Mesenchymal stem cell (in vitro differentiated cells and primary cell): ENCODE measurements at regions not wholly inside any gene's neighbourhood (a gene's known extent, or its start where the extent isn't known, plus 50 kb on each side); places are given as distances from the start of the nearest gene placed in this dataset.

ENCODE experiments used
- DNase-seq: peaks from one replicate; pipeline ENCODE4 v3.0.0-alpha.2; 2013
- H2AFZ ChIP-seq: one replicate; pipeline ENCODE4 v1.6.1; 2013; ENCODE audit warnings: low read depth, mild to moderate bottlenecking, control low read depth, inconsistent platforms, low read length, moderate library complexity
- H2AK5ac ChIP-seq: 2 replicates; pipeline ENCODE4 v1.6.1; 2013; ENCODE audit warnings: low read length, moderate library complexity, mild to moderate bottlenecking, inconsistent platforms; ENCODE audit not compliant: severe bottlenecking
- H2BK120ac ChIP-seq: one replicate; pipeline ENCODE4 v1.6.1; 2013; ENCODE audit warnings: low read depth, mild to moderate bottlenecking, inconsistent platforms, low read length, moderate library complexity
- H2BK12ac ChIP-seq, 2 experiments: one replicate each; pipeline ENCODE4 v1.6.1; 2013; ENCODE audit warnings: inconsistent platforms in 2 of 2, low read length in 2 of 2, mild to moderate bottlenecking in 2 of 2, moderate library complexity in 2 of 2, control low read depth in 1 of 2
- H2BK15ac ChIP-seq: one replicate; pipeline ENCODE4 v1.6.1; 2013; ENCODE audit warnings: mild to moderate bottlenecking, low read depth, inconsistent platforms; ENCODE audit not compliant: poor library complexity, severe bottlenecking
- H2BK5ac ChIP-seq: 2 replicates; pipeline ENCODE4 v1.6.1; 2013; ENCODE audit warnings: low read depth, mild to moderate bottlenecking, low read length, control low read depth, inconsistent platforms; ENCODE audit not compliant: poor library complexity, severe bottlenecking
- H3K14ac ChIP-seq, 2 experiments: one replicate each; pipeline ENCODE4 v1.6.1; 2013; ENCODE audit warnings: inconsistent platforms in 2 of 2, low read length in 2 of 2, control low read depth in 1 of 2, mild to moderate bottlenecking in 1 of 2, moderate library complexity in 1 of 2
- H3K18ac ChIP-seq, 2 experiments: one replicate each; pipeline ENCODE4 v1.6.1; 2013; ENCODE audit warnings: inconsistent platforms in 2 of 2, low read length in 2 of 2, control low read depth in 1 of 2, low read depth in 1 of 2, mild to moderate bottlenecking in 1 of 2
- H3K23ac ChIP-seq, 2 experiments: one replicate each; pipeline ENCODE4 v1.6.1; 2013; ENCODE audit warnings: inconsistent platforms in 2 of 2, low read length in 2 of 2, mild to moderate bottlenecking in 2 of 2, moderate library complexity in 2 of 2, control low read depth in 1 of 2
- H3K27ac ChIP-seq: 2 replicates; pipeline ENCODE4 v1.5.1; 2013; ENCODE audit warnings: mild to moderate bottlenecking, moderate library complexity, low read length, control low read depth, inconsistent platforms; ENCODE audit not compliant: poor library complexity, severe bottlenecking
- H3K27me3 ChIP-seq, 2 experiments: 2 replicates each; pipeline versions ENCODE4 v1.6.1 to v1.7.0; 2013; ENCODE audit warnings: low read length in 2 of 2, mild to moderate bottlenecking in 2 of 2, moderate library complexity in 2 of 2, control low read depth in 1 of 2, inconsistent platforms in 1 of 2; ENCODE audit not compliant: control insufficient read depth in 1 of 2, insufficient read depth in 1 of 2
- H3K36me3 ChIP-seq, 2 experiments: 2 replicates each; pipeline versions ENCODE4 v1.6.1 to v1.7.0; 2013; ENCODE audit warnings: low read length in 2 of 2, control low read depth in 1 of 2, inconsistent platforms in 1 of 2, low read depth in 1 of 2, mild to moderate bottlenecking in 1 of 2; ENCODE audit not compliant: insufficient read depth in 2 of 2, control insufficient read depth in 1 of 2
- H3K4ac ChIP-seq, 2 experiments: one replicate each; pipeline ENCODE4 v1.6.1; 2013; ENCODE audit warnings: inconsistent platforms in 2 of 2, low read length in 2 of 2, mild to moderate bottlenecking in 2 of 2, moderate library complexity in 2 of 2, control low read depth in 1 of 2, low read depth in 1 of 2
- H3K4me1 ChIP-seq: 2 replicates; pipeline ENCODE4 v1.6.1; 2013; ENCODE audit warnings: low read depth, low read length, control low read depth; ENCODE audit not compliant: control insufficient read depth, insufficient read depth
- H3K4me2 ChIP-seq: 2 replicates; pipeline ENCODE4 v1.6.1; 2013; ENCODE audit warnings: low read length, mild to moderate bottlenecking, inconsistent platforms; ENCODE audit not compliant: poor library complexity, severe bottlenecking
- H3K4me3 ChIP-seq, 2 experiments: 2 replicates each; pipeline versions ENCODE4 v1.5.1 to v1.7.0; 2013; ENCODE audit warnings: low read length in 2 of 2, mild to moderate bottlenecking in 2 of 2, control low read depth in 1 of 2, low read depth in 1 of 2; ENCODE audit not compliant: insufficient read depth in 1 of 2
- H3K79me1 ChIP-seq: replicated peaks from 2 replicates; pipeline ENCODE4 v1.6.1; 2013; ENCODE audit warnings: mild to moderate bottlenecking, control low read depth, low read length, inconsistent platforms; ENCODE audit not compliant: poor library complexity, severe bottlenecking
- H3K9ac ChIP-seq: 2 replicates; pipeline ENCODE4 v1.7.0; 2013; ENCODE audit warnings: mild to moderate bottlenecking, low read length, moderate library complexity
- H3K9me3 ChIP-seq: 2 replicates; pipeline ENCODE4 v1.7.0; 2013; ENCODE audit warnings: mild to moderate bottlenecking, low read length; ENCODE audit not compliant: control insufficient read depth
- H4K8ac ChIP-seq: one replicate; pipeline ENCODE4 v1.6.1; 2013; ENCODE audit warnings: inconsistent platforms, mild to moderate bottlenecking, low read length, moderate library complexity
- H4K91ac ChIP-seq: one replicate; pipeline ENCODE4 v1.6.1; 2013; ENCODE audit warnings: mild to moderate bottlenecking, low read length, inconsistent platforms
- WGBS: methylation state at CpG from one replicate; pipeline ENCODE4 v1.1.7; 2013; ENCODE audit warnings: mixed read lengths; 5-methylcytosine and 5-hydroxymethylcytosine counted together

DNA sequence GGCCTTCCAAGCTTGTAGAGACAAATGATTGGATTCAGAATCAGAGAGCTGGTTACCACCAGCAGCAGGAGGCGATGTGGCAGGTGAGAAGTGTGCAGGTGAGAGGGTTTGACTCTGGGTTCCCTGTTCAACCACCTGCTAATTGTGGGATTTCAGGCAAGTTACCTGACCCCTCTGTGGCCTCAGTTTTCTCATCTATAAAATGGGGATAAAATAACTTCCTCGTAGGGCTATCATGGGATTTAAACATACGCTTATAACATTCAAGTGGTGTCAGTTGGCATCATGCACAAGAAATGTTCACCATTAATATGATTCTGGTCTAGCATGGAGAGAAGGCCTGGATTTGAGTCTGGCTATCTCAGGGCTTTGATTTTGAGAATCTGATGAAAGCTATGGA, 143.8 kb upstream of the MYL2 start:
- no peak overlapping the region for H3K9ac ChIP-seq
- H4K91ac ChIP-seq = no peak overlapping the region
- DNase-seq = no peak
- H2BK15ac ChIP-seq = no peak overlapping the region
- H2BK120ac ChIP-seq = no peak overlapping the region
- H3K4me2 ChIP-seq = no peak overlapping the region
- no peak overlapping the region for H3K4ac ChIP-seq
- H2BK5ac ChIP-seq = no peak overlapping the region
- H2AK5ac ChIP-seq = no peak overlapping the region
- no peak overlapping the region for H3K23ac ChIP-seq
- H3K27ac ChIP-seq = no peak overlapping the region
- H3K4me3 ChIP-seq = no peak overlapping the region
- H3K27me3 ChIP-seq = peaks cover 0 to 52% of the 10 kb centered on the region in 2 experiments
- no peaks in the 10 kb centered on the region for H3K4me1 ChIP-seq
- H2AFZ ChIP-seq = no peak overlapping the region
- no peak overlapping the region for H3K18ac ChIP-seq
- no peak overlapping the region for H4K8ac ChIP-seq
- H3K36me3 ChIP-seq = no peaks in the 10 kb centered on the region
- no peak overlapping the region for H2BK12ac ChIP-seq
- H3K9me3 ChIP-seq = no peaks in the 10 kb centered on the region
- H3K79me1 ChIP-seq = no peaks in the 10 kb centered on the region
- 94% methylated on average over 3 of the region's 3 CpGs for WGBS
- H3K14ac ChIP-seq = no peak overlapping the region

DNA sequence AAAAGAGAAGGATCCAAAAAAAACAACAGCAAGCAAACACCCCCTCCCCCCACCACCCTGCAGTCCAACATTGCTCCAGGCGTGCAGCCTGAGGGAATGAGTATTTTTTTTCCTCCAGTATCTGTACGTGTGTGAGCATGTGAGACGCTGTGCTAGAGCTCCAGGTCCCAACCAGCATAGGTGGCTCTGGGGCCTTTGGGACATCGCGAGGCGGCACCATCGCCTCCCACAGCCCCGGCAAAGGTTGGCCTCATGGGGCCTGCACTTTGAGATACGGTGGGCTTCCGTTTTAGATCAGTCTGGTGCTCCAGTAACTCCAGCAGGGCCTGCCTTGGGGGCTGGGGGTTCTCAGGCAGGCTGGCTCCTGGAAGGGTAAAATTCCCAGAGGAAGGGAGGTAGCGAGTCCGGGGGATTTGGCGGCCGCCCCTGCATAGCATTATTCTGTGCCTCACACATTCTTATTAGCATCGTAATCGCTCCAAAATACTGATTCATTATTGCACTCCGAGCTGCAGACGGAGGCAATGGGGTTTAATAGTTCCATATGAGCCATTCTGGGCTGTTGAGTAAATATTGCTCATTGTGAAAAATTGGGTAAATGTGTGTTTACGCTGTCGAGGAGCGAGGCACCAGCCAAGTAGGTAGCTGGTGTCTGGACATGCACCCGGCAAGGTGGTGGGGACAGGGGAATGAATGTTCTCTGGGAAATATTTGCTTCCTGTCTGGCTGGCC, 143.1 kb upstream of the MYL2 start:
- H2AFZ ChIP-seq = no peak overlapping the region
- no peak overlapping the region for H2BK15ac ChIP-seq
- H2BK12ac ChIP-seq = no peak overlapping the region
- no peak overlapping the region for H3K4me2 ChIP-seq
- no peaks in the 10 kb centered on the region for H3K79me1 ChIP-seq
- H2BK5ac ChIP-seq = no peak overlapping the region
- no peak overlapping the region for H3K14ac ChIP-seq
- no peak overlapping the region for H4K8ac ChIP-seq
- no peaks in the 10 kb centered on the region for H3K9me3 ChIP-seq
- DNase-seq = no peak
- H3K27me3 ChIP-seq = peaks cover 0 to 47% of the 10 kb centered on the region in 2 experiments
- no peak overlapping the region for H4K91ac ChIP-seq
- no peak overlapping the region for H3K23ac ChIP-seq
- no peak overlapping the region for H2BK120ac ChIP-seq
- H2AK5ac ChIP-seq = no peak overlapping the region
- WGBS = 91% methylated on average over 18 of the region's 22 CpGs
- no peak overlapping the region for H3K4ac ChIP-seq
- H3K4me1 ChIP-seq = no peaks in the 10 kb centered on the region
- no peak overlapping the region for H3K9ac ChIP-seq
- H3K4me3 ChIP-seq = no peak overlapping the region
- H3K27ac ChIP-seq = no peak overlapping the region
- no peaks in the 10 kb centered on the region for H3K36me3 ChIP-seq
- no peak overlapping the region for H3K18ac ChIP-seq

DNA sequence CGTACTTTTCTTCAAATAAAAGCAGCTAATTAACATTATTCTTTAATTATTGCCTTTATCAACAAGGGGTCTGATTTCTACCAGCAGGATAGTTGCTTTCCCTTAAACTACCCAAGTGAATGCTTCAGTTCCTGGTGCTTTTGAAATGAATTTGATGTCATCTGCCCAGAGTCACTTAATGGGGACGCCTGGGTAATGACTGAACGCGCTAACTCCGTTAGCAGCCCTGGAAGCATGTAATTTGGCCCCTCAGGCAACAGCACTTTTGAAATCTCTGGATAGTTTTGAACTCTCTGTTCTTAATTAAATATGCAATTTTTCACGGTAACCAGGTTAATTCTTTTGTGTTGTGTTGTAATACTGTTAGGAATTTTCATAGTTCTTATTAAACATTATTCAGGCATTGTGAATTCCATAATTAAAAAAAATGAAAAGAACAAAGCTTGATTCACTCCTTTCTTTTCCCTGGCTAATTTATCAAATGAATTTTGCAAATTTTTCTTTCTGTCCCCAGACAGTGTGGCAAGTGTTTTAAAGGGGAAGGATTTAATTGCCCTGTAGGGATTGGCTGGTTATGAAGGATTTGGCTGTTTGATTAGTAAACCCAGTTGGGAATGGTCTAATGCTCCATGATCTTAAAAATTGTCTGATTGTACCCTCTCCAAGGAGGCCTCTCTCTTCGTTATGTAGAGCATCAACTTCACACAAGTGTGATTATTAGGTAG, 137.5 kb upstream of the MYL2 start:
- no peak overlapping the region for H3K4ac ChIP-seq
- no peaks in the 10 kb centered on the region for H3K4me1 ChIP-seq
- no peaks in the 10 kb centered on the region for H3K79me1 ChIP-seq
- DNase-seq = no peak
- H2BK5ac ChIP-seq = no peak overlapping the region
- no peak overlapping the region for H3K14ac ChIP-seq
- H2BK12ac ChIP-seq = no peak overlapping the region
- H3K27me3 ChIP-seq = peaks cover 4 to 27% of the 10 kb centered on the region in 2 experiments
- no peak overlapping the region for H3K23ac ChIP-seq
- H4K91ac ChIP-seq = no peak overlapping the region
- H3K4me2 ChIP-seq = no peak overlapping the region
- H2AFZ ChIP-seq = no peak overlapping the region
- no peak overlapping the region for H3K18ac ChIP-seq
- no peak overlapping the region for H3K4me3 ChIP-seq
- no peaks in the 10 kb centered on the region for H3K9me3 ChIP-seq
- H3K9ac ChIP-seq = no peak overlapping the region
- no peak overlapping the region for H2BK120ac ChIP-seq
- no peak overlapping the region for H4K8ac ChIP-seq
- H2AK5ac ChIP-seq = no peak overlapping the region
- no peak overlapping the region for H3K27ac ChIP-seq
- 95% methylated on average over 6 of the region's 7 CpGs for WGBS
- no peaks in the 10 kb centered on the region for H3K36me3 ChIP-seq
- H2BK15ac ChIP-seq = no peak overlapping the region

DNA sequence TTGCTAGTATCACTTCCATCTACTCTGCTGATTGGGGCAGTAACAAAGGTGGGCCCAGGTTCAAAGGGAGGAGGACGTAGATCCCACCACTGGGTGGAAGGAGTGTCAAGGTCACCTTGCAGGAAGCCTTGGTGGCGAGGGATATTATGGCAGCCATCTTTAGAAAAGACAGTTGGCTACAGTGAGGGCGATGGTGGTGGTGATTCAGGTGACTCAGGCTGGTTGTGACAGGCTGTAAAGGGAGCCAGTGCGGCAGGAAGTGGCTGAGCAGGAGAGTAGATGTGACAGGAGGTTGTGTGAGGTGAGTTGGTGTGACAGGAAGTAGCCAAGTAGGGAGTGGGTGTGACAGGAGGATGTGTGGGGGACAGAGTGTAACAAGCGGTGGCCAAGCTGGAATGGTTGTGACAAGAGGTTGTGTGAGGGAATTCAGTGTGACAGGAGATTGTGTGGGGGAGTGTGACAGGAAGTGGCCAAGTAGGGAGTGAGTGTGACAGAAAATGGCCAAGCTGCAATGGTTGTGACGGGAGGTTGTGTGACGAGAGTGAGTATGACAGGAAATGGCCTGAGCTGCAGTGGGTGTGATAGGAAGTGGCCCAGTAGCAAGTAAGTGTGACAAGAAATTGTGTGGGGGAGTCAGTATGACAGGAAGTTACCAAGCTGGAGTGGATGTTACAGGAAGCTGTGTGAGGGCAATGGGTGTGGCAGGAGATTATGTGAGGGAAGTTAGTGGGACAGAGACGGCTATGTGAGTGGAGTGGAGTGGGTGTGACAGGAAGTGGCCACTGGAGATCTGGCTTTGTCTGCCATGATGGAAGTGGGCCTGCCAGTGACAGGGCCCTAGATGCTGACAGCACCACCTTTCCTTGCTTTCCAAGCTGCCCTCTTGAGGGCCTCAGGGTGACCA, 136.5 kb upstream of the MYL2 start:
- Histone ChIP-seq H3K4ac (no peak overlapping the region), H4K91ac (peak overlapping the region; percentile 7), H3K79me1 (no peaks in the 10 kb centered on the region), H3K18ac (no peak overlapping the region), H2BK5ac (no peak overlapping the region), H3K4me3 (no peak overlapping the region), H2AK5ac (no peak overlapping the region), H3K36me3 (no peaks in the 10 kb centered on the region), H2BK12ac (no peak overlapping the region), H3K9ac (no peak overlapping the region), H3K4me1 (no peaks in the 10 kb centered on the region), H3K9me3 (no peaks in the 10 kb centered on the region), H3K23ac (no peak overlapping the region), H3K27ac (no peak overlapping the region), H2BK120ac (no peak overlapping the region), H3K4me2 (no peak overlapping the region), H4K8ac (peak overlapping the region; percentile 47), H2BK15ac (no peak overlapping the region), H3K14ac (no peak overlapping the region), H2AFZ (no peak overlapping the region), H3K27me3 (peaks cover 4 to 20% of the 10 kb centered on the region in 2 experiments)
- DNase-seq = no peak
- 72% methylated on average over 8 of the region's 8 CpGs for WGBS
